Hypothalamus (tissue), 51 donors: ENCODE measurements at regions not wholly inside any gene's neighbourhood (a gene's known extent, or its start where the extent isn't known, plus 50 kb on each side); places are given as distances from the start of the nearest gene placed in this dataset.

Experiments
- DNase-seq, 51 donors: peaks; one replicate each; lab custom pipeline; 2025; lab: John Stamatoyannopoulos, UW

DNA sequence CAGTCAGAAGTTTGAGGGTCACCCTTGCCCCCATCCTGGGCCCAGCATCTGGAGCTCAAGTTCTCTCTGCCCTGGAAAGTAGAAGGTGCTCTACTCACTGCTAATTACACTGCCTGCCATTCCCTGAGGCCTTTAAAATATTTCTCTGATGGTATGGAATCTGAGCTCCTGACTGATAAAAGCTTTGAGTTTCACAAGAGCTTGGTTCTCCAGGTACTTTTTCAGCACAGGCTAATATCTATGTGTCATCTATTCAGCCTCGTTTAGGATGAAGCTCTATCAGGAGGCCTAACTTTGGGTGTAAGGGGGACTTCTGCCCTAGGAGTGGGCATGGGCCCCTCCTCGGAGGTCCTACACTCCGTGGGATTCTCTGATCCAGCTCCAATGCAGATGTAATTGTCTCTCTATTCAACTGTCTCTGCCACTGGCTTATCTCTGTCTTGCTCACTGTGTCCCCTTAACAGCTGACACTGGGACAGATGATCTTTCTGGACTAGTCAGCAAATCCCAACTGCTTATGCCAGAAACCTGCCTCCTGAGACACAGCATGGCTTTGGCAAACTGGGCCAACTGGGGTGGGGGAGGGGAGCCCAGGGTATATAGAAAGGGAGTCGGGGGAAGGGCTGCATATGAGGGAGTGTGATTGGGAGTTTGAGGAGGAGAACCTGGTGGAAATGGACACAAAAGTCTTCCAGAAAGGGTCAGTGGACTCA lies 104.2 kb upstream of the GADD45A start:
- no peak for DNase-seq

DNA sequence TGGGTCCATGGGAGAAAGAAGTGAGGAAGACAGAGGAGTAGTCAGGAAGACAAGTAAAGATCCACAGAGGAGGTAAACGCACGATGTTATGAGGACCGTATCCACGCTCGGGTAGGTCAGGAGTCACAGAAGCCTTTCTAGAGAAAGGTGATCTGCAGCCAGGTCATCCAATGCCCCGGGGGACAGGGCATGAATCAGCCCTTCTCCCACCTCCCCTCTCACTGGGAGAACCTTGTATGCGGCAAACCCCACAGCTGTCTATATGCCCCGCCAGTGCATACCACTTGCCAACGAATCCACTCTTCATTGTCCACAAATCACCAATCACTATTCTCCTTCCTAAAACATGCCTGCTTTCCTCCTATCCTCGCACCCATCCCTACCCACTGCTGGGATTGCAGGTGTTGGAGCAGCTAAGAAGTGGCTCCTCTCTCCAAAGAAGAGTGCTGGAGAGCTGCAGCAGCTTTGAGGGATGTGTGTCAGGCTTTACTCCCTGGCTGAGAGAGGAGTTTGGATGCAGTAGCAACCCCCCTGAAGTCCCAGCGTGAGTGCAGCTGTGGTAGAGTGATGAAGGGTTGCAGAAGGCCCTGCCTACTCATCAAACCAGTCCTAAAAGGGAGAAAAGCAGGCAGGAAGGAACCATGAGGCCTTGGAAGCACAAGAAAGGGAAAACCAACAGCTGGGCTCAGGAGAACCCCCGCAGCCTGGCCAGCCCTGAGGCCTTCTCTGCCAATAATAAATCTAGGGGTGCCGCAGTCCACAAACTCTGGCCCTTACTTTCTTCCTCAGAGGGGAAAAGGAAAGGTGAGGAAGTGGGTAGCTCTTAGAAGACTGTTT lies 102.2 kb upstream of the GADD45A start:
- no peak for DNase-seq

DNA sequence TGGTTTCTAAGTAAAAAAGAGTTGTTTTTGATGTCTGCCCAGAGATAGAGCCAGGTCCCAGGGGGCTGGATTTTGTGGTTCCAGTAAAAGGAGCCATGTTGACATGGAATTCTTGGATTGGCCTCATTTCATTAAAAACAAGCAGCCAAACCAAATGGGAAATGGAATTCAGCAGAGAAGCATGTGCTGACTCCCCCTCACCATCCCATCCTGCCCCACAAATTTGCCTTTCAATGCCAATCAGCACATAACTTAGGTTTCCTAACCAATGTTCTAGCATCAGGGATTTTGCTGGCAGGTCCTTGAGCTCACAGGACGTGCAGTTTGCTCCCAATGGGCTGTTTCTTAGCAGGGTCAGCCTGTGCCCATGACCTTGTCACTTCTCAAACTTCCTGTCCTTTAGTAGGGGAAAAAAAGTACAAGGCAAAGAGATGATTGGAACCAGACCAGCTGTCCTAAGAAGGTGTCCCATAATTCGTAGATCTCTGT lies 101.5 kb upstream of the GADD45A start:
- no peak for DNase-seq

DNA sequence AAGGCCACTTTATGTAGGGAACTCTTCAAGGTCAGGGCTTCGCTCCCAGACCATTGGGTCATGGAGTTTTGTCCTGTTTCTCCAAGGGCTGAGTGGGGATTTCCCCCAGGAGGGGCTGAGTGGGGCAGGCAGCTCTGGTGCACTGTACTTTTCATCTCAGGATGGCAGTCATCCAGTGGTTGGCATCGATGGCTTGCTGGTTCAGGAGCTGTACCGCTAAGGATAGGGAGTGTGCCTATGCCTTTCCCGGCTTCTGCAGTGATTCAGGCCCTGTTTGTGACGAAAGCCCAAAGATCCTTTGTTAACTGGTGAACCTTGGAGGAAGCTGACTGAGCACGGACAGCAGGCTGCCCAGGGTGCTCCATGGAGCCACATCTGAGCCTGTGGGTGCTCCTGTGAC lies 100.1 kb upstream of the GADD45A start:
- peak in 2 of 51 donors; percentile 5 to 20 for DNase-seq

DNA sequence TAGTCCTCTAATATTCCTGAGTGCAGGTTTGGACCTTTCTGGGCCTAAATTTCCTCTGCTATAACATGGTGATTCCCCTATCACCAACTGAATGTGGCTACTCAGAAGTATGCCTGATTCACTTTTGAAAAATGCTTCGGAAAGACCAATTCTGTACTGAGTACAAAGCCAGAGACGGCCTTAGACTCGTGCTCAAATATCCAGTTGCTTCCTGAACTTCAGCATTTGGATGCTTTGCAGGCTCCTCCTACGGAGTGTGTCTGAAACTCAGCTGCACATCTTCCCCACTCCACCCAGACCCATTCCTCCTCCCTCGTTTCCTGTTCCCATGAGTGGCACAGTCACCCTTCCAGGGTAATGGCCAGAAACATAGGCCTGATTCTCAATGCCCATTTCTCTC lies 98.4 kb upstream of the GADD45A start:
- DNase-seq, result no peak

DNA sequence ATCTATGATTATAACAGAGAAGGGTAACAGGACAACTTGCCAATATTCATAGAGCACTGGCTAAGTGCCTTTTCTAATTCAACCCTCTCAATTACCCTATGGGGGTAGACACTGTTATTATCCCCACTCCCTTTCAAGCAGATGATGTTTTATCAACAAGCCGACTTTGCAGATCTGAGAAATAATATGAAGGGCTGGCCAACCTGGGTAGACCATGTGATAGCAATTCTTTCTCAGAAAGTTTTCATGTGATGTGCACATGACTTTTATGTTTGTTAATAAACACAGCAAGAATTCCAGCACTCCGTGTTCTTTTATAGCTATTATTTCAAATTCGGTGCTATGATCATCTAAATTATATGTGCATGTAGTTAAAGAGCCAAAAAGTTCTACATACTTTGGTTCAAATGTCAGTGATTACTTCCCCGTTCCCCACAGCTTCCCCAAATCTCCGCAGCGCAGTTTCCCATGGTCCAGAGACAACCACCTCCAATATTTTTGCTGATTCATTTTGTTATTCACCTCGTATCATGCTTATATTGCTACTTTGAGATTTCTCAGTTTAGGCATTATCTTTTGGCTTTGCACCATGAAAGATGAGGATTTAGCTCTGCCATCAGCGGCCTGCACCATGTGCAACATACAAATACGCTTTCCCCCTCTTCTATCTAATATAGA lies 96.7 kb upstream of the GADD45A start:
- DNase-seq, result no peak

DNA sequence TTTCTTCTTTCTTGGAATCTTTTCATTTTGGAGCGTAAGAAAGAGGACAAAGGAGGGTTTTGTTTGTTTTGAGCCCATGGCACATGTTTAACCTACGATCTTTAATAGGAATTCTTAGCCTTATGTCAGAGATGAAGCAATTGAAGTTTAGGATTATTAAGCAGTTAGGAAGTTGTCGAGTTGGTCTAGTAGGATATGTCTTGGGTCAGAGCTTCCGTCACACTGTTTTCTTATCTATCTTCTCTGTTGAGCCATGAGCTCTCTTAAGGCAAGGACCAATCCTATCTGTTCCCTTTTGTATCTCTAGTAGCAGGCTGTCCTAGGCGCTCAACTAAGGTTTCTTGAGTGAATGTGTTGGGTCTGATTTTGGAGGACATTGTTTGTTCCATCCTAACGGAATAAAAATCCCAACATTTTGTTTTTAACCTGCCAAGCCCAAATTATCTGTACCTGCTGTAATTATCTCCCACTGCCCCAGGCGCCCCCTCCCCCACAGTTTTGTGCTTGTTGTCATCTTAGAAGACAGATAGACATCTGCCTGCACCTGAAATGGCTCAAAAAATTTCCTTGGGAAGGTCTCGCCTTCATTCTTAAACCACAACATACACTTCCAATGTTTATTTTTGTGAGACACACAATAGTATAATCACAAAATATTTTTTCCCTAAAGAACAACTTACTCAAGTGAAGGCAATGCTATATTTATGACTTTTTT lies 95.3 kb upstream of the GADD45A start:
- no peak for DNase-seq

DNA sequence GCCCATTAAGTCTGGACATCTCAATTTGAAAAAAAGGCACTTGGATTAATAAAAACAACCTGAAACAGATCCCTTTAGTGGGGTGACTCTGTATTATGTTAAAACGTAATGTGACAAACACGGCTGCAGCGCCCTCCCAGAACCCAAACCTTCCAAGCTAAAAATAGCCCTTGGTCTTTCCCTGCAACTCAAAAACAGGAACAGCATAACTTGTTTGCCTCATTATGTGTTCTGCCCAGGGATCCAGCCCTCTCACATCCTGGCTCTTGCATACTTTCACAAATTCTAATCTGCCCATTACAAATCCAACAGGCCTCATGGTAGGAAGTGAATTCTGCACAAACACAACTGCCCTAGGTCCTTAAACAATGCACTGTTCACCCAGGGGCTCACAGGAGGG lies 94.7 kb upstream of the GADD45A start:
- DNase-seq, result peak in 7 of 51 donors; percentile 3 to 27 (median 4)

DNA sequence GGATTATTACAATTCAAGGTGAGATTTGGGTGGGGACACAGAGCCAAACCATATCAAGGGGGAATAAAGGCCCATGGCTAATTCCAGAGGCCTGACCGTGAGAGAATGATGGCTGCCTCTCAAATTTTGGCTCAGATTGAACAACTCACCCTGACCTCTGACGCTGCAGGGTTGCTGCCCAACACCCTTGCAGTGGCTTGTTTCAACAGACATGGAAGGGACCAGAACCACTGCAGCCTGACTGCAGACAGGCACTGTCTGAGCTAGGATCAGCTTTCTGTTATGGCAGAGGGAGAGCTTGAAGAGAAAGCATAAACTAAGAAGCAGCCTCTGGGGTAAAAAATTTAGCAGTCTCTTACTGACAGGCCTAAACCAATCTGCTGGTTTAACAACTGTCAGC lies 90.2 kb upstream of the GADD45A start:
- DNase-seq, result no peak

DNA sequence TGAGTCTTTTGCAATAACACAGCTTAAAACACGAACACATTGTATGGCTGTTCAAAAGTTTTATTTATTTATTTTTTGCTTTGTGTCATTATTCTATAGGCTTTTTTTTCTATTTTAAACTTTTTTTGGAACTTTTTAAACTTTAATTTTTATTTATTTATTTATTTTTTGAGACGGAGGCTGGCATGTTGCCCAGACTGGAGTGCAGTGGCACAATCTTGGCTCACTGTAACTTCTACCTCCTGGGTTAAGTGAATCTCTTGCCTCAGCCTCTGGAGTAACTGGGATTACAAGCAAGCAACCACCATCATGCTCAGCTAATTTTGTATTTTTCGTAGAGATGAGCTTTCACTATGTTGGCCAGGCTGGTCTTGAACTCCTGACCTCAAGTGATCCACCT lies 88.3 kb upstream of the GADD45A start:
- no peak for DNase-seq

DNA sequence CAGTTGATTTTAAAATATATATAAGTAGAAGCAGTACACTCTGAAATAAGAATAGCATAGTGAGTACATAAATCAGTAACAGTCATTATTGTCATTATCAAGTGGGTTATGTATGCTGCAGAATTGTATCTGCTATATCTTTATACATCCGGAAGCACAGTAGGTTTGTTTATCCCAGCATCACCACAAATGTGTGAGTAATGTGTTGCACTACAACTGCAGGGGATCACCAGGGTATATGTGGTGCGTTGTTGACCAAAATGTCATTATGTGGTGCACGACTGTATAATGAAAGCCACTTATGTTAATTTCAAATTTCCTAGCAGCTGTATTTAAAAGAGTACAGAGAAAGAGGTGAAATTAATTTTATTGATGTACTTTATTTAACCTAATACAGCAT lies 87.7 kb upstream of the GADD45A start:
- no peak for DNase-seq

DNA sequence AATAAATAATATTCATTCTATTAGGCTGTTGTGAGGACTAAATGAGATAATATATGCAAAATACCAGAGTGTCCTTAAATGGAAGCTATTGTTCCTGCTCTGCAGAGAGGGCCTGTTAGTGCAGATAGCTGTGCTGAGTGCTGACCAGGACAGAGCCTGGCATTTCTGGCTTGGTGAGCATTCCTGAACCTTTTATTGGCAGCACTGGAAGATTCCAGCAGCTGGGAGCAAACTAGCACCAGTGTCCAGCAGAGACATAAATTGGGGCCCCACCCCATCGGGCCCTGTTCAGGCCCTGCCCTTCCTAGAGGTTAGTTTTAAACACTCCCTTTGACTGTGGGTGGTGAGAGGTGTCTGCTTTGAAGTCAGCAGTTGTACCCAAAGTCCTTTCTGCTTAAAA lies 85.9 kb upstream of the GADD45A start:
- no peak for DNase-seq

DNA sequence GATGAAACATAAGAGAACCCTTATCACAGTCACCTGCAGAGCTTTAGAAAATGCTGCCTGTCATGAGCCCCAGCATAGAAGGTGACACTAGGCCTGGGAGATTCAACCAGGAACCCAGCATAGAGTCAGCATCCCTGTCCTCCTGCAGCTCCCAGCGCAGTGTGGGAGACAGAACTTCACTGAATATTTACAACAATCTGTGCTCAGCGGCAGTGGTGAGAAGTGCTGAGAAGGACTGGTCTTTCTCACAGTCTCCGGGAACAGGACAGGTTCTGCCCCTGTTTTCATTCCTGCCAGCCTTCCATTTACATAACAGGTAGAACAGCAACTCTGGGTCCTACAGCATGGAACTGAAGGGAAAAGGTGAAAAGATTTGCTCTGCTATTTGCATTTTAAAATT lies 83.5 kb upstream of the GADD45A start:
- DNase-seq, result no peak

DNA sequence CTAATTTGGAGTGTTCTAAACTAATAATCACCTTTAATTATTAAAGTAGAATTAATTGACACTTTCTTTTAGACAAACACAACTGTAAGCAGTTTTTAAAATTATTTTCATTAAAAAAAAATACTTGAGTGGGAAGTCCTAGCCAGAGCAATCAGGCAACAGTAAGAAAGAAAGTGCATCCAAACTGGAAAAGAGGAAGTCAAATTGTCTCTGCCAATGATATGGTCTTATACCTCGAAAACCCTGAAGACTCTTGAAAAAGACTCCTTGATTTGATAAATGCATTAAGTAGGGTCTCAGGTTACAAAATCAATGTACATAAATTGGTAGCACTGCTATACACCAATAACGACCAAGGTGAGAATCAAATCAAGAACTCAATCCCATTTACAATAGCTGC lies 83.0 kb upstream of the GADD45A start:
- DNase-seq, result no peak

DNA sequence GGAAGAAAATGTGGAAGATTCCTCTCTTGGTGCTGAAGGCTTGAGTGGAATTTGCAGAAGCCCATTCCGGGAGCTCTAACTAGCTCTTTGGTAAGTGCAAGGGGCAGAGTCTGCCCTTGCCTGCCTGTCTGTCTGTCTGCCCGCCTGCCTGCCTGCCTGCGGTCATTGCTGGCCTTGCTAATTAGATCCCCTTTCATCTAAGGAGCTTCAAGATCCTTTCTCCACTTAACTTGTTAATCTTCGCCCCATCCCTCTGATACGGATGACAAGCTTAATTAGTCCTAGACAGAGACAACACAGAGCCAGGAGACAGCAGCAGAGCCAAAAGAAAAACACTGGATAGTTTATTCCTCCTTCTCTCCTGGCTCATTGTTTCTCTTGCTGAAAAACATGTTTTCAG lies 80.2 kb upstream of the GADD45A start:
- DNase-seq, result no peak

DNA sequence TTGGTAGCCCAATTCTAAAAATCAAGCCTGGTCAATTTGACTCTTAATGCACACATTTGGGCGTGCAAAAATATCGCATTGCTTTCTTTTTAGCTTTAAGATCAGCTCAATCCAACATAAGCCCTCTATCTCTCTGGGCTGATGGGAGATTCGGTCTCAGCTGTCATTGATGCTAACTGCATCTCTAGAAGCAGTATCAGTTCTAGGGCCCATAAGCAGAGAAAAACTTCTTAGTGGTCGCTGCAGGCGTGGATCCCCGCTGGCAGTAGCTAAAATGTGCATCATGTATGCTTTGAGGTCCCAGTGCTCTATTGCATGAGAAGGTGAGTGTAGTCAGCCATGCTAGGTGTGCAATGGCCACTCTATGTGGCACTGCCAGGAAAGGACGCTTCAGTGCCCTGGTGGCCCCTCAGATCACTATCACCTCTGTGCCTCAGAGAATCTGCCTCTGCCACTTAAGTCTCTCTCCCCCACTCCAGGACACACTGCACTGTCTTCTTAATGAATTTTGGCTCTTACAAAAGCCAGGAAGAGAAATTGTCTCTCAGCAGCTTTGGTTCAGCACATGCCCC lies 79.7 kb upstream of the GADD45A start:
- DNase-seq, result no peak

DNA sequence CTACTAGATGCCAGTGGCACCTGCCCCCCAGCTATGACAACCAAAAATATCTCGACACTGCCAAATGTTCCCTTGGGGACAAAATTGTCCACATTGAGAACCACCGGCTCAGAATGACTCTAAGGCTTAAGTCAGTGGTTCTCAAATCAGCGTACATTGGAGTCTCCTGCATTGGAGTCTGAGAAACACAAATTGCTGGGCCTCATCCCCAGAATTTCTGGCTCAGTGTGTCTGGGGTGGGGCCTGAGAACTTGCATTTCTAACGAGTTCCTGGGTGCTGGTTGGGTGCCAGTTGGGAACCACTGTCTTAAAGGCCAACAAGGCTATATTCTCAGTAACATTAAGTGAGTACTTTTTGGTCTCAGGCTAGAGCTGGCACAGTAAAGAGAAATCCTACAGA lies 77.7 kb upstream of the GADD45A start:
- DNase-seq, result no peak

DNA sequence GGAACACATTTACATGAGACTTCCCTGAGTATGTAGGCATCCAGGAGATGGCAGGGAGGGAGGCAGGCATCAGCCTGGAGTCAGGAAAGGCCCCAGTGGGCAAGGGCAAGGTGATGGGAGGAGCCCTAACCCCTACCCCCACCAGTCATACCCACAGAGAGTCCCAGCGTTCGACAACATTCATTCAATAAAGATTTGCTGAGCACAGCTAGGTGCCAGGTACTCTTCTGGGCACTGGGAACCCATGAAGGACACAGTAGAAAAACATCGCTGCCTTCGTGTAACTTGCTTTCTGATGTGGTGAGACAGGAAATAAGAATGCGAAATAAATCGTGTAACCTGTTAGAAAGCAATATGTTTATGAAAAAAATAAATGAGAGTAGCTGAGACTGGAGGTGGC lies 77.3 kb upstream of the GADD45A start:
- DNase-seq, result no peak

DNA sequence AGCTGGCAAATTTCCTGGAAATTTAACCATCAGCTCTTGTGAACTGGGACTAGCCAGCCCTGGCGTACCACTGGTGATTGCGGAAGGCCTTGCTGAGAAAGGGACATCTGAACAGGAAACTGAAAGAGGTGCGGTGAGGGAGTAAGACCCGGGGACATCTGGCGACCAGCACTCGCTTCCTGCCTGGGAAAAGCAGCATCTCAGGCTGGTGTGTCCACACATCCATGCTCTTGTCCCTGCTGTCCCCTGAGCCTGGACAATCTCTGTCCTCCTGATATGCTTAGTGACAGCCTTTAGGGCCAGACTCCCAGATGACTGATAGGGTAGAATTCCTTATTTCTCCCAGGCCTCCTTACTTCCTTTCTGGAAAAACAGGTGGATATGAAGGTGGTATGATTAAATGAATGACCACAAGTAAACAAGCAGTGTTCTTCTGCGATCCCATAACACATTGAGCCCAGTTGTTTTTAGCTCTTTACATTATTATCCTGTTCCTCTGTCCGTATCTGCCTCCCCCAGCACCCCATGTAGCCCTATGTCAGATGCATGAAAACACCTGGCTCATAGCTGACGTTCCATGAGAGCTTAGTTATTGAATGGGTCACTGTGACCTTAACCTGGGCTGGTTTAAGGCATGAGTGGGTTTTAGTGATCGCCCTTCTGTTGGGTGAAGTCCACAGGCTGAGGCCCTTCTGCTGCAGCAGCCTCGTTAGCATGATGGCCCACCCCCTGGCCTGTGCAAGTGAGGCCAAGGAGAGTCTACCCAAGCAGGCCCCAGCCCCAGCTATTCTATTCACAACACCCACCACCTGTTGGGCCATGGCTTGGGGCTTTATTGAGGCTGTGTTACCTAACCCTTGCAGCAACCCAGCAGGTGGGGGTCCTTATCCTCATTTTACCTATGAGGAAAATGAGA lies 76.1 kb upstream of the GADD45A start:
- no peak for DNase-seq
